Neural progenitor cell (in vitro differentiated cells): ENCODE measurements at regions not wholly inside any gene's neighbourhood (a gene's known extent, or its start where the extent isn't known, plus 50 kb on each side); places are given as distances from the start of the nearest gene placed in this dataset.

Source experiments
- DNase-seq: peaks from one replicate; pipeline ENCODE4 v3.0.0-alpha.2; 2016; ENCODE audit warnings: low spot score
- H2AFZ ChIP-seq: fragments of 200-600 bp; sonication (generic); replicated peaks from 2 replicates; pipeline ENCODE4 v1.6.1; 2016; ENCODE audit warnings: antibody characterized with exemption
- H3F3A ChIP-seq: fragments of 200-600 bp; sonication (generic); 2 replicates; pipeline ENCODE4 v1.6.1; 2016; ENCODE audit warnings: antibody characterized with exemption, low read depth
- H3K27ac ChIP-seq: fragments of 200-600 bp; sonication (generic); 2 replicates; pipeline ENCODE4 v1.5.1; 2016; ENCODE audit warnings: mild to moderate bottlenecking
- H3K27me3 ChIP-seq: fragments of 200-600 bp; sonication (generic); 2 replicates; pipeline ENCODE4 v1.6.1; 2016; ENCODE audit warnings: mild to moderate bottlenecking, moderate library complexity
- H3K36me3 ChIP-seq: fragments of 200-600 bp; sonication (generic); 2 replicates; pipeline ENCODE4 v1.5.1; 2016
- H3K4me1 ChIP-seq: fragments of 200-600 bp; sonication (generic); 2 replicates; pipeline ENCODE4 v1.6.1; 2016; ENCODE audit warnings: mixed run types
- H3K4me2 ChIP-seq: fragments of 200-600 bp; sonication (generic); 2 replicates; pipeline ENCODE4 v1.6.1; 2016
- H3K4me3 ChIP-seq: fragments of 200-600 bp; sonication (generic); 2 replicates; pipeline ENCODE4 v1.5.1; 2016
- H3K79me2 ChIP-seq: fragments of 200-600 bp; sonication (generic); 2 replicates; pipeline ENCODE4 v1.6.1; 2016; ENCODE audit warnings: low read depth
- H3K9ac ChIP-seq: fragments of 200-600 bp; sonication (generic); 2 replicates; pipeline ENCODE4 v1.6.1; 2016
- H3K9me3 ChIP-seq: fragments of 200-600 bp; sonication (generic); 2 replicates; pipeline ENCODE4 v1.5.1; 2016; ENCODE audit warnings: low read depth
- H4K20me1 ChIP-seq: fragments of 200-600 bp; sonication (generic); 2 replicates; pipeline ENCODE4 v1.6.1; 2016; ENCODE audit warnings: low read depth
- H3K27ac Mint-ChIP-seq: 3 replicates; pipeline ENCODE4 v1.8.0; 2021; ENCODE audit warnings: mixed read lengths
- H3K27me3 Mint-ChIP-seq: 2 replicates; pipeline ENCODE4 v1.8.0; 2022; ENCODE audit warnings: low read depth, mild to moderate bottlenecking, inconsistent platforms, moderate library complexity, mixed read lengths; ENCODE audit not compliant: insufficient read depth
- H3K36me3 Mint-ChIP-seq: 3 replicates; pipeline ENCODE4 v1.8.0; 2021; ENCODE audit warnings: mixed read lengths
- H3K4me1 Mint-ChIP-seq: 3 replicates; pipeline ENCODE4 v1.8.0; 2021; ENCODE audit warnings: mixed read lengths
- H3K4me3 Mint-ChIP-seq: 3 replicates; pipeline ENCODE4 v1.8.0; 2021; ENCODE audit warnings: mild to moderate bottlenecking, moderate library complexity, mixed read lengths
- H3K9me3 Mint-ChIP-seq: 3 replicates; pipeline ENCODE4 v1.8.0; 2020; ENCODE audit warnings: mixed read lengths
- CTCF ChIP-seq: fragments of 200-600 bp; sonication (generic); IDR thresholded peaks from 2 replicates; pipeline ENCODE4 v1.5.1; 2017; ENCODE audit warnings: antibody characterized with exemption, mild to moderate bottlenecking
- EZH2 ChIP-seq: fragments of 200-600 bp; sonication (generic); IDR thresholded peaks from 2 replicates; pipeline ENCODE4 v1.6.1; 2017; ENCODE audit warnings: antibody characterized with exemption, mild to moderate bottlenecking, moderate library complexity
- EZH2phosphoT487 ChIP-seq: fragments of 200-600 bp; sonication (generic); IDR thresholded peaks from 2 replicates; pipeline ENCODE4 v1.6.1; 2017; ENCODE audit warnings: antibody characterized with exemption

- no peaks in the 10 kb centered on the region for H3K4me1 Mint-ChIP-seq
- H3K4me1 ChIP-seq: no peaks in the 10 kb centered on the region
Observed at GRCh38 chr10:58140691-58141347, 126.9 kb downstream of the IPMK start.

GRCh38 chr10:58140054-58140453 is 127.6 kb downstream of the IPMK start:
- no peaks in the 10 kb centered on the region for H3K79me2 ChIP-seq
- H3K4me1 Mint-ChIP-seq: no peaks in the 10 kb centered on the region
- H3K27ac Mint-ChIP-seq: no peak overlapping the region
- H4K20me1 ChIP-seq: no peaks in the 10 kb centered on the region
- no peaks in the 10 kb centered on the region for H3K36me3 Mint-ChIP-seq
- no peak overlapping the region for H3K4me2 ChIP-seq
- no peak overlapping the region for H3K4me3 ChIP-seq
- no peak overlapping the region for H3K9ac ChIP-seq
- H3K9me3 ChIP-seq: no peaks in the 10 kb centered on the region
- H3F3A ChIP-seq: no peaks in the 10 kb centered on the region
- H3K4me1 ChIP-seq: no peaks in the 10 kb centered on the region
- H3K27ac ChIP-seq: no peak overlapping the region
- no peaks in the 10 kb centered on the region for H3K36me3 ChIP-seq
- no peak for TF ChIP-seq EZH2
- TF ChIP-seq EZH2phosphoT487: no peak
- no peak for TF ChIP-seq CTCF
- DNase-seq: no peak
- no peak overlapping the region for H2AFZ ChIP-seq
- peaks cover 4% of the 10 kb centered on the region for H3K27me3 Mint-ChIP-seq
- no peaks in the 10 kb centered on the region for H3K27me3 ChIP-seq
- no peaks in the 10 kb centered on the region for H3K9me3 Mint-ChIP-seq
- H3K4me3 Mint-ChIP-seq: no peak overlapping the region

More at GRCh38 chr10:58140691-58141347, 126.9 kb downstream of the IPMK start:
- no peaks in the 10 kb centered on the region for H4K20me1 ChIP-seq
- no peak overlapping the region for H3K9ac ChIP-seq
- Mint-ChIP-seq H3K9me3 (no peaks in the 10 kb centered on the region), H3K4me3 (no peak overlapping the region), H3K36me3 (no peaks in the 10 kb centered on the region), H3K27me3 (peaks cover 4% of the 10 kb centered on the region), H3K27ac (no peak overlapping the region)
- no peak for TF ChIP-seq CTCF
- no peak for TF ChIP-seq EZH2phosphoT487
- no peak for TF ChIP-seq EZH2
- no peak overlapping the region for H3K4me3 ChIP-seq
- no peak overlapping the region for H2AFZ ChIP-seq
- no peaks in the 10 kb centered on the region for H3K79me2 ChIP-seq
- H3K27ac ChIP-seq: no peak overlapping the region
- DNase-seq: no peak
- H3K36me3 ChIP-seq: no peaks in the 10 kb centered on the region
- no peaks in the 10 kb centered on the region for H3F3A ChIP-seq
- no peaks in the 10 kb centered on the region for H3K9me3 ChIP-seq
- H3K27me3 ChIP-seq: no peaks in the 10 kb centered on the region
- no peak overlapping the region for H3K4me2 ChIP-seq

- no peak for DNase-seq
- Mint-ChIP-seq H3K27ac (no peak overlapping the region), H3K4me1 (no peaks in the 10 kb centered on the region), H3K27me3 (peaks cover 2% of the 10 kb centered on the region), H3K4me3 (no peak overlapping the region), H3K9me3 (no peaks in the 10 kb centered on the region), H3K36me3 (no peaks in the 10 kb centered on the region)
- no peaks in the 10 kb centered on the region for H3K36me3 ChIP-seq
- H3K4me1 ChIP-seq: no peaks in the 10 kb centered on the region
- no peaks in the 10 kb centered on the region for H3K27me3 ChIP-seq
- no peak overlapping the region for H3K4me2 ChIP-seq
- no peaks in the 10 kb centered on the region for H4K20me1 ChIP-seq
- no peak overlapping the region for H2AFZ ChIP-seq
- H3K4me3 ChIP-seq: no peak overlapping the region
- H3K79me2 ChIP-seq: no peaks in the 10 kb centered on the region
- no peak overlapping the region for H3K9ac ChIP-seq
- TF ChIP-seq EZH2 (no peak), EZH2phosphoT487 (no peak), CTCF (no peak)
- no peaks in the 10 kb centered on the region for H3F3A ChIP-seq
- H3K27ac ChIP-seq: no peak overlapping the region
- H3K9me3 ChIP-seq: no peaks in the 10 kb centered on the region
Observed at GRCh38 chr10:58137813-58138212, 129.9 kb downstream of the IPMK start.
